K562 (cell line): ENCODE measurements at regions not wholly inside any gene's neighbourhood (a gene's known extent, or its start where the extent isn't known, plus 50 kb on each side); places are given as distances from the start of the nearest gene placed in this dataset.

ENCODE experiments used
- ATAC-seq: fragments of 200-7000 bp; cut with Tn5 transposase; 3 replicates; pipeline ENCODE4 v1.9.1; 2020; ENCODE audit warnings: moderate library complexity
- BruUV-seq: library from RNA; stranded (reverse); fragments of 400-500 nt; replicated peaks from 2 replicates; lab custom pipeline; 2021; lab: Mats Ljungman, UMichigan
- CTCF ChIA-PET: fragments of 300-600 bp; formaldehyde crosslinking; extraction: SDS; loops from one replicate; lab custom pipeline; 2021; ENCODE audit warnings: low intra/inter-chr PET ratio; lab: Yijun Ruan, JAX
- POLR2A ChIA-PET: fragments of 300-600, 350-650 bp; sonication (Branson Sonifier 250); formaldehyde crosslinking; extraction: SDS; loops from one replicate; lab custom pipeline; 2021; ENCODE audit warnings: antibody characterized with exemption, inconsistent platforms; lab: Yijun Ruan, JAX
- DNase-seq, 4 experiments: peaks; one replicate each; pipeline versions ENCODE4 v3.0.0 to v3.0.0-alpha.2; 2011 to 2018; ENCODE audit warnings: low spot score in 3 of 4, mixed read lengths in 3 of 4; ENCODE audit errors: extremely low read depth in 1 of 4
- FAIRE-seq: peaks from 2 replicates; lab custom pipeline; 2011; peaks lifted over from hg19 to GRCh38; lab: Jason Lieb, UNC
- H2AFZ ChIP-seq: 2 replicates; pipeline ENCODE4 v1.6.0; 2011; ENCODE audit warnings: low read depth, low read length, control low read depth, inconsistent platforms
- H3K27ac ChIP-seq: fragments of 200-600 bp; 3 replicates; pipeline ENCODE4 v1.8.0; 2011; ENCODE audit warnings: low read depth, mild to moderate bottlenecking, control low read depth, inconsistent platforms, low read length, moderate library complexity, mixed read lengths; ENCODE audit errors: extremely low read depth
- H3K27me3 ChIP-seq, 2 experiments: fragments of 300-600 bp in 1 of 2; 2 replicates in 1 of 2; 3 replicates in 1 of 2; pipeline versions ENCODE4 v1.6.0 to v1.8.0; 2011; ENCODE audit warnings: inconsistent platforms in 2 of 2, low read length in 2 of 2, mild to moderate bottlenecking in 1 of 2, mixed read lengths in 1 of 2, moderate library complexity in 1 of 2; ENCODE audit not compliant: control insufficient read depth in 2 of 2, insufficient read depth in 2 of 2
- H3K36me3 ChIP-seq: fragments of 300-600 bp; 3 replicates; pipeline ENCODE4 v1.8.0; 2011; ENCODE audit warnings: mild to moderate bottlenecking, low read length, inconsistent platforms; ENCODE audit not compliant: control insufficient read depth, insufficient read depth
- H3K4me1 ChIP-seq, 2 experiments: fragments of 200-600 bp in 1 of 2; replicated peaks in 1 of 2; 2 replicates in 1 of 2; 3 replicates in 1 of 2; pipeline versions ENCODE4 v1.5.1 to v1.8.0; 2011; ENCODE audit warnings: inconsistent platforms in 2 of 2, low read length in 2 of 2, mild to moderate bottlenecking in 1 of 2, mixed read lengths in 1 of 2, moderate library complexity in 1 of 2; ENCODE audit not compliant: control insufficient read depth in 2 of 2, insufficient read depth in 2 of 2
- H3K4me2 ChIP-seq: 2 replicates; pipeline ENCODE4 v1.6.1; 2011; ENCODE audit warnings: low read length, control low read depth, inconsistent platforms, mixed read lengths; ENCODE audit not compliant: insufficient read depth
- H3K4me3 ChIP-seq: fragments of 200-600 bp; sonication (generic), shearing (Covaris generic); 2 replicates; pipeline ENCODE4 v1.5.1; 2016; ENCODE audit warnings: control low read depth, inconsistent platforms
- H3K79me2 ChIP-seq: fragments of 200-600 bp; 3 replicates; pipeline ENCODE4 v1.8.0; 2011; ENCODE audit warnings: low read length, inconsistent platforms; ENCODE audit not compliant: control insufficient read depth, insufficient read depth
- H3K9ac ChIP-seq, 2 experiments: 2 replicates each; pipeline versions ENCODE4 v1.6.0 to v1.6.1; 2011; ENCODE audit warnings: low read depth in 2 of 2, low read length in 2 of 2, control low read depth in 1 of 2, inconsistent platforms in 1 of 2, mild to moderate bottlenecking in 1 of 2, mixed read lengths in 1 of 2; ENCODE audit not compliant: insufficient read depth in 1 of 2
- H3K9me1 ChIP-seq: one replicate; pipeline ENCODE4 v1.6.0; 2011; ENCODE audit warnings: inconsistent platforms, mild to moderate bottlenecking, low read length, moderate library complexity; ENCODE audit not compliant: control insufficient read depth, insufficient read depth
- H3K9me3 ChIP-seq: replicated peaks from 2 replicates; pipeline ENCODE4 v1.5.1; 2011; ENCODE audit warnings: low read depth, low read length, inconsistent platforms; ENCODE audit not compliant: control insufficient read depth, insufficient read depth
- H4K20me1 ChIP-seq: replicated peaks from 2 replicates; pipeline ENCODE4 v1.6.1; 2011; ENCODE audit warnings: low read length, inconsistent platforms, mixed read lengths; ENCODE audit not compliant: control insufficient read depth, insufficient read depth
- ARID4B ChIP-seq: sonication (generic); formaldehyde crosslinking; IDR thresholded peaks from 2 replicates; pipeline ENCODE4 v1.8.0; 2022; ENCODE audit warnings: mild to moderate bottlenecking, missing genetic modification reagents
- DMBX1 ChIP-seq: fragments of 250-450 bp; sonication (Bioruptor Pico); IDR thresholded peaks from 2 replicates; pipeline ENCODE4 v1.8.0; 2022; ENCODE audit warnings: inconsistent platforms, mild to moderate bottlenecking, moderate library complexity, borderline replicate concordance
- FOXA1 ChIP-seq: fragments of 450-650 bp; IDR thresholded peaks from 2 replicates; pipeline ENCODE4 v1.6.1; 2016; ENCODE audit warnings: mild to moderate bottlenecking, borderline replicate concordance
- HBP1 ChIP-seq: fragments of 450-650 bp; formaldehyde crosslinking; IDR thresholded peaks from 2 replicates; pipeline ENCODE4 v1.4.0; 2022; ENCODE audit warnings: missing genetic modification characterization
- PHF21A ChIP-seq: fragments of 450-650 bp; IDR thresholded peaks from 2 replicates; pipeline ENCODE4 v1.6.1; 2017; ENCODE audit warnings: low read depth, borderline replicate concordance
- RFX1 ChIP-seq: fragments of 450-650 bp; IDR thresholded peaks from 2 replicates; pipeline ENCODE4 v1.6.1; 2016; ENCODE audit warnings: mild to moderate bottlenecking, moderate library complexity
- ZBTB5 ChIP-seq: fragments of 450-650 bp; IDR thresholded peaks from 2 replicates; pipeline ENCODE4 v1.6.1; 2017; ENCODE audit warnings: antibody characterized with exemption
- ZNF263 ChIP-seq: sonication (generic); formaldehyde crosslinking; IDR thresholded peaks from 2 replicates; pipeline ENCODE4 v1.8.0; 2022; ENCODE audit warnings: mild to moderate bottlenecking, missing genetic modification reagents, borderline replicate concordance
- ZNF79 ChIP-seq: fragments of 250-450 bp; sonication (Bioruptor Pico); IDR thresholded peaks from 2 replicates; pipeline ENCODE4 v1.4.0; 2020; ENCODE audit warnings: low read depth, mild to moderate bottlenecking, moderate library complexity
- WGBS: fragments of 100-300 bp; shearing (Covaris generic); methylation state at CpG from one replicate; pipeline ENCODE4 v1.1.6; 2016; ENCODE audit warnings: low coverage, mixed read lengths; ENCODE audit not compliant: insufficient coverage; ENCODE audit errors: missing lambda C conversion rate; 5-methylcytosine and 5-hydroxymethylcytosine counted together
- in situ Hi-C: fragments of 300-500 bp; cut with MboI; formaldehyde crosslinking; loops from 4 replicates; pipeline ENCODE4 v1.15.0; 2018; ENCODE audit warnings: inconsistent platforms, mixed read lengths
- intact Hi-C: fragments of 100-400 bp; cut with micrococcal nuclease; formaldehyde crosslinking; loops from 2 replicates; pipeline ENCODE4 v1.14.2; 2022

GRCh38 chr13:79736356-79736755 is 255.4 kb downstream of the NDFIP2 start:
- BruUV-seq, result no TSS peak
- Histone ChIP-seq H3K79me2 (no peaks in the 10 kb centered on the region), H4K20me1 (no peaks in the 10 kb centered on the region), H3K9me3 (no peaks in the 10 kb centered on the region), H2AFZ (no peak overlapping the region), H3K4me1 (no peaks in the 10 kb centered on the region), H3K27me3 (no peaks in the 10 kb centered on the region), H3K36me3 (no peaks in the 10 kb centered on the region), H3K27ac (no peak overlapping the region), H3K4me3 (no peak overlapping the region), H3K9me1 (no peaks in the 10 kb centered on the region), H3K4me2 (no peak overlapping the region), H3K9ac (no peak overlapping the region)
- FAIRE-seq, result no peak
- no peak for DNase-seq
- WGBS, result 0% methylated on average over 1 of the region's 1 CpG
- ChIA-PET CTCF (no interaction called here), POLR2A (interaction anchor here (0.6 kb wide), 1 partner anchor 144 kb away, joined by 3 read pairs; no protein-coding TSS in a partner anchor)
- ATAC-seq, result no peak
- in situ Hi-C loops, result no loop called here
- TF ChIP-seq ZNF263 (CRISPR knock-in tag) (no peak), FOXA1 (no peak), DMBX1 (no peak), PHF21A (no peak), ZNF79 (CRISPR knock-in tag) (no peak), HBP1 (no peak), ZBTB5 (no peak), ARID4B (CRISPR knock-in tag) (no peak), RFX1 (no peak)
- intact Hi-C loops, result no loop called here
